ENCODE measurements at regions not wholly inside any gene's neighbourhood (a gene's known extent, or its start where the extent isn't known, plus 50 kb on each side); places are given as distances from the start of the nearest gene placed in this dataset.

- H3K79me2 ChIP-seq (ENCODE audit: control insufficient read depth, insufficient read depth, low read length): no peaks in the 10 kb centered on the region
- peaks cover 10% of the 10 kb centered on the region for H3K4me1 ChIP-seq (ENCODE audit: control insufficient read depth, extremely low read depth, insufficient read depth, low read length)
- no peak overlapping the region for H3K4me3 ChIP-seq (ENCODE audit: control insufficient read depth in 2 of 3, extremely low read depth in 1 of 3, insufficient read depth in 2 of 3, low read depth in 1 of 3, low read length in 3 of 3)
- H3K4me2 ChIP-seq (ENCODE audit: control insufficient read depth, extremely low read depth, insufficient read depth, low read depth, low read length): no peak overlapping the region
- dilution Hi-C loops (cut with MboI; ENCODE audit: extremely low pct_ligation_motif_present, low sequenced_read_pairs): no loop called here
- DNase-seq (ENCODE audit: low read depth, low spot score) (no peak), FAIRE-seq (no peak)
- no peaks in the 10 kb centered on the region for H3K27me3 ChIP-seq (ENCODE audit: control insufficient read depth, extremely low read depth, insufficient read depth, low read length)
- TF ChIP-seq EZH2 (IDR thresholded peaks at IDR 0.05; ENCODE audit: low read length): no peak
- no peak for TF ChIP-seq CTCF (optimal IDR thresholded peaks at IDR 0.05 in 1 of 3, IDR thresholded peaks at IDR 0.05 in 1 of 3, conservative IDR thresholded peaks at IDR 0.05 in 1 of 3; ENCODE audit: extremely low read depth in 1 of 3, insufficient read depth in 2 of 3, low read length in 3 of 3)
- H3K9me3 ChIP-seq (ENCODE audit: control insufficient read depth, low read depth, low read length): no peaks in the 10 kb centered on the region
- H2AFZ ChIP-seq (ENCODE audit: control insufficient read depth, low read length): no peak overlapping the region
- no peak overlapping the region for H3K9ac ChIP-seq (ENCODE audit: control insufficient read depth, extremely low read depth, insufficient read depth, low read length)
- no peaks in the 10 kb centered on the region for H4K20me1 ChIP-seq (ENCODE audit: control insufficient read depth, extremely low read depth, insufficient read depth, low read length)
- H3K36me3 ChIP-seq (ENCODE audit: control insufficient read depth in 2 of 2, extremely low read depth in 1 of 2, insufficient read depth in 2 of 2, low read length in 2 of 2): no peaks in the 10 kb centered on the region
- no peaks in the 10 kb centered on the region for H3K9me1 ChIP-seq (ENCODE audit: control insufficient read depth, extremely low read depth, insufficient read depth, low read length)
- H3K27ac ChIP-seq (ENCODE audit: control insufficient read depth, insufficient read depth, low read length): no peak overlapping the region
These were observed 99.4 kb downstream of the FASLG start for GRCh38 chr1:172758259-172758658.

GRCh38 chr1:172760121-172760520 is 101.2 kb downstream of the FASLG start:
- Histone ChIP-seq H3K9ac (ENCODE audit: control insufficient read depth, extremely low read depth, insufficient read depth, low read length) (no peak overlapping the region), H3K9me1 (ENCODE audit: control insufficient read depth, extremely low read depth, insufficient read depth, low read length) (no peaks in the 10 kb centered on the region), H3K27ac (ENCODE audit: control insufficient read depth, insufficient read depth, low read length) (no peak overlapping the region), H3K4me2 (ENCODE audit: control insufficient read depth, extremely low read depth, insufficient read depth, low read depth, low read length) (no peak overlapping the region), H3K4me1 (ENCODE audit: control insufficient read depth, extremely low read depth, insufficient read depth, low read length) (peaks cover 10% of the 10 kb centered on the region), H3K36me3 (ENCODE audit: control insufficient read depth in 2 of 2, extremely low read depth in 1 of 2, insufficient read depth in 2 of 2, low read length in 2 of 2) (no peaks in the 10 kb centered on the region), H4K20me1 (ENCODE audit: control insufficient read depth, extremely low read depth, insufficient read depth, low read length) (no peaks in the 10 kb centered on the region), H3K79me2 (ENCODE audit: control insufficient read depth, insufficient read depth, low read length) (no peaks in the 10 kb centered on the region), H3K27me3 (ENCODE audit: control insufficient read depth, extremely low read depth, insufficient read depth, low read length) (no peaks in the 10 kb centered on the region), H3K4me3 (ENCODE audit: control insufficient read depth in 2 of 3, extremely low read depth in 1 of 3, insufficient read depth in 2 of 3, low read depth in 1 of 3, low read length in 3 of 3) (no peak overlapping the region), H2AFZ (ENCODE audit: control insufficient read depth, low read length) (no peak overlapping the region), H3K9me3 (ENCODE audit: control insufficient read depth, low read depth, low read length) (no peaks in the 10 kb centered on the region)
- dilution Hi-C loops (cut with MboI; ENCODE audit: extremely low pct_ligation_motif_present, low sequenced_read_pairs): no loop called here
- FAIRE-seq (no peak), DNase-seq (ENCODE audit: low read depth, low spot score) (no peak)
- TF ChIP-seq EZH2 (IDR thresholded peaks at IDR 0.05; ENCODE audit: low read length) (no peak), CTCF (optimal IDR thresholded peaks at IDR 0.05 in 1 of 3, IDR thresholded peaks at IDR 0.05 in 1 of 3, conservative IDR thresholded peaks at IDR 0.05 in 1 of 3; ENCODE audit: extremely low read depth in 1 of 3, insufficient read depth in 2 of 3, low read length in 3 of 3) (no peak)
